SK-N-SH treated with all-trans-retinoic acid at 6 μM for 48 hours (cell line): ENCODE measurements at regions not wholly inside any gene's neighbourhood (a gene's known extent, or its start where the extent isn't known, plus 50 kb on each side); places are given as distances from the start of the nearest gene placed in this dataset.

ENCODE experiments used
- ATAC-seq: fragments of 200-7000 bp; cut with Tn5 transposase; 3 replicates; pipeline ENCODE4 v1.9.1; 2020; ENCODE audit warnings: mild to moderate bottlenecking, moderate library complexity
- ARNTL ChIP-seq: fragments of 450-650 bp; formaldehyde crosslinking; IDR thresholded peaks from 2 replicates; pipeline ENCODE4 v1.5.0; 2020; ENCODE audit warnings: low read depth, mild to moderate bottlenecking, moderate library complexity, borderline replicate concordance
- CSDC2 ChIP-seq: fragments of 250-450 bp; sonication (Bioruptor Pico); IDR thresholded peaks from 2 replicates; pipeline ENCODE4 v1.5.0; 2020; ENCODE audit warnings: mild to moderate bottlenecking, moderate library complexity
- GLIS3 ChIP-seq: fragments of 250-450 bp; sonication (Bioruptor Pico); IDR thresholded peaks from 2 replicates; pipeline ENCODE4 v1.5.0; 2020; ENCODE audit warnings: mild to moderate bottlenecking, moderate library complexity
- ISL1 ChIP-seq: fragments of 250-450 bp; sonication (Bioruptor Pico); IDR thresholded peaks from 2 replicates; pipeline ENCODE4 v2.1.2; 2022; ENCODE audit warnings: mild to moderate bottlenecking, moderate library complexity
- OSR1 ChIP-seq: fragments of 250-450 bp; sonication (Bioruptor Pico); IDR thresholded peaks from 2 replicates; pipeline ENCODE4 v1.8.0; 2022; ENCODE audit warnings: moderate library complexity, mild to moderate bottlenecking, inconsistent platforms
- PPARA ChIP-seq: fragments of 250-450 bp; sonication (Bioruptor Pico); IDR thresholded peaks from 2 replicates; pipeline ENCODE4 v1.5.0; 2020; ENCODE audit warnings: mild to moderate bottlenecking, borderline replicate concordance
- RARB ChIP-seq: fragments of 250-450 bp; sonication (Bioruptor Pico); IDR thresholded peaks from 2 replicates; pipeline ENCODE4 v1.8.0; 2021; ENCODE audit warnings: mild to moderate bottlenecking, moderate library complexity
- SNAI2 ChIP-seq: fragments of 250-450 bp; sonication (Bioruptor Pico); IDR thresholded peaks from 2 replicates; pipeline ENCODE4 v1.5.0; 2020; ENCODE audit warnings: mild to moderate bottlenecking, moderate library complexity
- TCF4 ChIP-seq: fragments of 250-450 bp; sonication (Bioruptor Pico); IDR thresholded peaks from 2 replicates; pipeline ENCODE4 v1.8.0; 2021; ENCODE audit warnings: mild to moderate bottlenecking, moderate library complexity, borderline replicate concordance
- TOX ChIP-seq: fragments of 250-450 bp; sonication (Bioruptor Pico); IDR thresholded peaks from 2 replicates; pipeline ENCODE4 v1.8.0; 2021; ENCODE audit warnings: mild to moderate bottlenecking, moderate library complexity, borderline replicate concordance
- ZC3H10 ChIP-seq: fragments of 250-450 bp; sonication (Bioruptor Pico); IDR thresholded peaks from 2 replicates; pipeline ENCODE4 v1.5.1; 2021; ENCODE audit warnings: mild to moderate bottlenecking, moderate library complexity
- ZFP3 ChIP-seq: fragments of 250-450 bp; sonication (Bioruptor Pico); IDR thresholded peaks from 2 replicates; pipeline ENCODE4 v1.5.0; 2020; ENCODE audit warnings: mild to moderate bottlenecking, moderate library complexity
- ZFP30 ChIP-seq: fragments of 450-650 bp; formaldehyde crosslinking; IDR thresholded peaks from 2 replicates; pipeline ENCODE4 v1.5.0; 2022; ENCODE audit warnings: mild to moderate bottlenecking, moderate library complexity
- ZNF70 ChIP-seq: fragments of 450-650 bp; formaldehyde crosslinking; IDR thresholded peaks from 2 replicates; pipeline ENCODE4 v1.5.0; 2020; ENCODE audit warnings: mild to moderate bottlenecking, moderate library complexity
- TF ChIP-seq, protein P1 (sequence below): fragments of 250-450 bp; sonication (Bioruptor Pico); IDR thresholded peaks from 2 replicates; pipeline ENCODE4 v1.5.0; 2020; ENCODE audit warnings: mild to moderate bottlenecking, moderate library complexity
- TF ChIP-seq, protein P2 (sequence below): fragments of 250-450 bp; sonication (Bioruptor Pico); IDR thresholded peaks from 2 replicates; pipeline ENCODE4 v1.5.1; 2020; ENCODE audit warnings: low read depth, mild to moderate bottlenecking, moderate library complexity
- TF ChIP-seq, protein P3 (sequence below): fragments of 250-450 bp; sonication (Bioruptor Pico); IDR thresholded peaks from 2 replicates; pipeline ENCODE4 v1.8.0; 2020; ENCODE audit warnings: mild to moderate bottlenecking, moderate library complexity, borderline replicate concordance
- TF ChIP-seq, protein P4 (sequence below): fragments of 250-450 bp; sonication (Bioruptor Pico); IDR thresholded peaks from 2 replicates; pipeline ENCODE4 v1.5.1; 2021; ENCODE audit warnings: mild to moderate bottlenecking, moderate library complexity

DNA sequence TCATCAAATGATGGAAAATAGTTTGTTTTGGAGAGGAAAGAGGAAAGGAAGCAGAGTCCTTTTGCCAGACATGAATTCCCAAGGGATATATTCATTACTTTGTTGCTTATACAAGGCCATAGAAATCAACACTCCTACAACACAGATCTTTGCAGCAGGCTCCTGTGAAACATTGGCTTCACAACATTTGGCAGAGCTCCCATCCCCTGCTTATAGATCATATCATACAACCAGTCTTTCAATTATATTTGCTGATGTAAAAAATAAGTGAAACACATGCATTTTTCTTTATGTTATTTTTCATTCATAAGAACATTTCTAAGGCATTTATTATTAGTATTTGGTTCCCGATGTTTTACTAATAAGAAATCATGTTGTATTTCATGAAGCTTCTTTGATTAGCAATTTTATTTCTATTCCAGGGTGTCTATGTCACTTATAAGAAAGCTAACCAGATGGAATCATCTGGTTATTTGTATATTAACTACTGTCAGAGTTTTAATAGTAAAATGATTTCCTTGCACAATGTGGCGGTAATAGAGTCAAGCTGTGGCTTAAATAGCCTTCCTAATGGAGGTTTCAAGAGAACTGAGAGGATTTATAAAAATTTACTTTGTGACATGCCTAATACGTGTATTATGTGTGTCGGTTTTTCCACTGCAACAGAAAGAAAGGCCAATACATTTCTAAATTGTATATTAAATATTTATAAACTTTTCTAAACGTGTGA lies 470.3 kb upstream of the NCAM2 start:
- ATAC-seq, result no peak
- TF ChIP-seq ZNF70 (CRISPR knock-in tag) (no peak), CSDC2 (CRISPR knock-in tag) (no peak), OSR1 (CRISPR knock-in tag) (no peak)

DNA sequence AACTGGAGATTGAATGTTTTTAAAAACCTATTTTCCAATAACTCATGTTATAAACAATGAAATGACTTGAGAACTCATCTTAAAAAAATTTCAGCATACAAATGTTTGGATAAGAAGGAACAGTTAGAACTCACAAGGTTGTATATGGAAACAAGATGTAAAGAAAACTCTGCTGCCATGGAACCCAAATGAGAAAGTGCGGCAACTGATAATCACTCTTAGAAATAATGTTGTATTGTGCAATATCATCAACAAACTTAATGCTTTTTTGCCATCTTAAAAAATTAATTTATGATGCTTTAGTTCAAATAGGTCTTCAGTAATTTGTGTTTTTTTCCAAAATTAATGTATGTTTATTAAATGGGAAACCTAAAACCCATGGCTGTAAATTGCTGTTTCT lies 461.1 kb upstream of the NCAM2 start:
- TF ChIP-seq ARNTL (CRISPR knock-in tag) (no peak), ZC3H10 (CRISPR knock-in tag) (no peak), RARB (CRISPR knock-in tag) (no peak), ISL1 (CRISPR knock-in tag) (no peak), TOX (no peak), GLIS3 (CRISPR knock-in tag) (no peak), ZFP30 (CRISPR knock-in tag) (no peak)
- TF ChIP-seq, protein P1, sequence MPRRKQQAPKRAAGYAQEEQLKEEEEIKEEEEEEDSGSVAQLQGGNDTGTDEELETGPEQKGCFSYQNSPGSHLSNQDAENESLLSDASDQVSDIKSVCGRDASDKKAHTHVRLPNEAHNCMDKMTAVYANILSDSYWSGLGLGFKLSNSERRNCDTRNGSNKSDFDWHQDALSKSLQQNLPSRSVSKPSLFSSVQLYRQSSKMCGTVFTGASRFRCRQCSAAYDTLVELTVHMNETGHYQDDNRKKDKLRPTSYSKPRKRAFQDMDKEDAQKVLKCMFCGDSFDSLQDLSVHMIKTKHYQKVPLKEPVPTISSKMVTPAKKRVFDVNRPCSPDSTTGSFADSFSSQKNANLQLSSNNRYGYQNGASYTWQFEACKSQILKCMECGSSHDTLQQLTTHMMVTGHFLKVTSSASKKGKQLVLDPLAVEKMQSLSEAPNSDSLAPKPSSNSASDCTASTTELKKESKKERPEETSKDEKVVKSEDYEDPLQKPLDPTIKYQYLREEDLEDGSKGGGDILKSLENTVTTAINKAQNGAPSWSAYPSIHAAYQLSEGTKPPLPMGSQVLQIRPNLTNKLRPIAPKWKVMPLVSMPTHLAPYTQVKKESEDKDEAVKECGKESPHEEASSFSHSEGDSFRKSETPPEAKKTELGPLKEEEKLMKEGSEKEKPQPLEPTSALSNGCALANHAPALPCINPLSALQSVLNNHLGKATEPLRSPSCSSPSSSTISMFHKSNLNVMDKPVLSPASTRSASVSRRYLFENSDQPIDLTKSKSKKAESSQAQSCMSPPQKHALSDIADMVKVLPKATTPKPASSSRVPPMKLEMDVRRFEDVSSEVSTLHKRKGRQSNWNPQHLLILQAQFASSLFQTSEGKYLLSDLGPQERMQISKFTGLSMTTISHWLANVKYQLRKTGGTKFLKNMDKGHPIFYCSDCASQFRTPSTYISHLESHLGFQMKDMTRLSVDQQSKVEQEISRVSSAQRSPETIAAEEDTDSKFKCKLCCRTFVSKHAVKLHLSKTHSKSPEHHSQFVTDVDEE (CRISPR knock-in tag), result no peak
- TF ChIP-seq, protein P2, sequence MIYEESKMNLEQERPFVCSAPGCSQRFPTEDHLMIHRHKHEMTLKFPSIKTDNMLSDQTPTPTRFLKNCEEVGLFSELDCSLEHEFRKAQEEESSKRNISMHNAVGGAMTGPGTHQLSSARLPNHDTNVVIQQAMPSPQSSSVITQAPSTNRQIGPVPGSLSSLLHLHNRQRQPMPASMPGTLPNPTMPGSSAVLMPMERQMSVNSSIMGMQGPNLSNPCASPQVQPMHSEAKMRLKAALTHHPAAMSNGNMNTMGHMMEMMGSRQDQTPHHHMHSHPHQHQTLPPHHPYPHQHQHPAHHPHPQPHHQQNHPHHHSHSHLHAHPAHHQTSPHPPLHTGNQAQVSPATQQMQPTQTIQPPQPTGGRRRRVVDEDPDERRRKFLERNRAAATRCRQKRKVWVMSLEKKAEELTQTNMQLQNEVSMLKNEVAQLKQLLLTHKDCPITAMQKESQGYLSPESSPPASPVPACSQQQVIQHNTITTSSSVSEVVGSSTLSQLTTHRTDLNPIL (CRISPR knock-in tag), result no peak
- TF ChIP-seq, protein P3, sequence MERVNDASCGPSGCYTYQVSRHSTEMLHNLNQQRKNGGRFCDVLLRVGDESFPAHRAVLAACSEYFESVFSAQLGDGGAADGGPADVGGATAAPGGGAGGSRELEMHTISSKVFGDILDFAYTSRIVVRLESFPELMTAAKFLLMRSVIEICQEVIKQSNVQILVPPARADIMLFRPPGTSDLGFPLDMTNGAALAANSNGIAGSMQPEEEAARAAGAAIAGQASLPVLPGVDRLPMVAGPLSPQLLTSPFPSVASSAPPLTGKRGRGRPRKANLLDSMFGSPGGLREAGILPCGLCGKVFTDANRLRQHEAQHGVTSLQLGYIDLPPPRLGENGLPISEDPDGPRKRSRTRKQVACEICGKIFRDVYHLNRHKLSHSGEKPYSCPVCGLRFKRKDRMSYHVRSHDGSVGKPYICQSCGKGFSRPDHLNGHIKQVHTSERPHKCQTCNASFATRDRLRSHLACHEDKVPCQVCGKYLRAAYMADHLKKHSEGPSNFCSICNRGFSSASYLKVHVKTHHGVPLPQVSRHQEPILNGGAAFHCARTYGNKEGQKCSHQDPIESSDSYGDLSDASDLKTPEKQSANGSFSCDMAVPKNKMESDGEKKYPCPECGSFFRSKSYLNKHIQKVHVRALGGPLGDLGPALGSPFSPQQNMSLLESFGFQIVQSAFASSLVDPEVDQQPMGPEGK (CRISPR knock-in tag), result no peak
- no peak for ATAC-seq

DNA sequence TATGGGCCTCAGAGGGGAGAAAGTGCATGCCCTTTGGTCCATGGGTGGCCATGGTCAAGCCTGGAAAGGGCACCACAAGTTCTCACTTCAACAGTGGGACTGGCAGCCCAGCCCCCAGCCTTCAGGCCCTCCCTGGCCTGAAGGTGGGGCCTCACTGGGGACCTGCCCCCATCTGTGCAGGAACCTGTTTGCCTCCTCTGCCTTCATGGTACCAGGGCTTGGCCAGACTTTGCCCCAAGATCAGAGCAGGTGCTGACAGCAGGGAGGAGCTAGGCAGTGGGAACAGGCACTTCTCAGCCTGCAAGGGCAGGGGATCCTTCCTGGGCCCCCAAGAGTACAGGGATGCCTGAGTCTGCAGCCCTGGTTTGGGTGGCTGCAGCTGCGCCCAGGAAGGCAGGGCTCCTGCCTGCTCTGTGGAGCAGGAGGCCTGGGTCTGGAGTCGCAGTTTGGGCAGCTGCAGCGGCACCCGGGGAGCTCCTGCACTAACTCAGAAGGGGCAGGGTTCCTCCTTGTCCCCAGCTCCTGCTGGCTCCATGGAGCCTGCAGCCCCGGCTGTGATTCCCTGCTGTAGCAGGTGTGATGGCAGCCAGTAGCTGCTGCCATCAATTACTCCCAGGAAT lies 460.1 kb upstream of the NCAM2 start:
- no peak for TF ChIP-seq ISL1 (CRISPR knock-in tag)
- no peak for TF ChIP-seq TCF4 (CRISPR knock-in tag)
- TF ChIP-seq ZFP3 (CRISPR knock-in tag), result no peak
- TF ChIP-seq PPARA (CRISPR knock-in tag), result no peak
- TF ChIP-seq GLIS3 (CRISPR knock-in tag), result no peak
- no peak for TF ChIP-seq SNAI2 (CRISPR knock-in tag)
- TF ChIP-seq, protein P4, sequence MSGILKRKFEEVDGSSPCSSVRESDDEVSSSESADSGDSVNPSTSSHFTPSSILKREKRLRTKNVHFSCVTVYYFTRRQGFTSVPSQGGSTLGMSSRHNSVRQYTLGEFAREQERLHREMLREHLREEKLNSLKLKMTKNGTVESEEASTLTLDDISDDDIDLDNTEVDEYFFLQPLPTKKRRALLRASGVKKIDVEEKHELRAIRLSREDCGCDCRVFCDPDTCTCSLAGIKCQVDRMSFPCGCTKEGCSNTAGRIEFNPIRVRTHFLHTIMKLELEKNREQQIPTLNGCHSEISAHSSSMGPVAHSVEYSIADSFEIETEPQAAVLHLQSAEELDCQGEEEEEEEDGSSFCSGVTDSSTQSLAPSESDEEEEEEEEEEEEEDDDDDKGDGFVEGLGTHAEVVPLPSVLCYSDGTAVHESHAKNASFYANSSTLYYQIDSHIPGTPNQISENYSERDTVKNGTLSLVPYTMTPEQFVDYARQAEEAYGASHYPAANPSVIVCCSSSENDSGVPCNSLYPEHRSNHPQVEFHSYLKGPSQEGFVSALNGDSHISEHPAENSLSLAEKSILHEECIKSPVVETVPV (CRISPR knock-in tag), result no peak
- no peak for TF ChIP-seq RARB (CRISPR knock-in tag)
- TF ChIP-seq, protein P3 (CRISPR knock-in tag), result no peak
- ATAC-seq, result no peak

DNA sequence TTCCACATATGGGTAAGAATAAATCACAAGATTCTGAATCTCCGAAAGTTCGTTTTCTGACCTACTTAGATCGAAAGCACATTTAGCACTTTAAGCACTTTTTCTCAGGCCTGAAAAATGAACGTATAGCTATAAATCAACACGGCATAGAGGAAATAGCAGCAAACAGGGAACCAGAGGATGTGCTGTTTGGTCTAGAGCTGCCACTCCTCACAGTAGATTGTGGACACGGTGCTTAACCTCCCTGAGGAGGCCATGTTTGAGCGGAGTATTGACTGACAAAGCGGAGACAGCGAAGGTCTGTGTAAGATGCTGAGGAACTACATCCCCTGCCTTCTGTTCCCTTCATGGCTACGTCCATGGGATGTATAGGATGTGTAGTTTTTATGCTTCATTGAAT lies 452.8 kb upstream of the NCAM2 start:
- no peak for ATAC-seq
- TF ChIP-seq SNAI2 (CRISPR knock-in tag) (no peak), ZFP3 (CRISPR knock-in tag) (no peak), ZFP30 (CRISPR knock-in tag) (no peak), OSR1 (CRISPR knock-in tag) (no peak), TCF4 (CRISPR knock-in tag) (no peak), ARNTL (CRISPR knock-in tag) (no peak), PPARA (CRISPR knock-in tag) (no peak)
- TF ChIP-seq, protein P1 (CRISPR knock-in tag), result no peak
